ENCODE measurements at regions not wholly inside any gene's neighbourhood (a gene's known extent, or its start where the extent isn't known, plus 50 kb on each side); places are given as distances from the start of the nearest gene placed in this dataset.
"Not testable (repeated sequence)": the region's sequence is repeated elsewhere in the genome, so short reads cannot be mapped to it uniquely, and the experiment has no call there.

GRCh38 chr9:97153967-97154366 lies 115.0 kb upstream of the CTSV start:
- no peak overlapping the region for H3K9ac ChIP-seq
- no peak for DNase-seq
- no peaks in the 10 kb centered on the region for H3K36me3 ChIP-seq (ENCODE audit: low read depth)
- H3K9me3 ChIP-seq (ENCODE audit: low read depth), result no peaks in the 10 kb centered on the region
- H3F3A ChIP-seq (ENCODE audit: insufficient read depth), result no peaks in the 10 kb centered on the region
- WGBS, 2 experiments (ENCODE audit: low coverage in 1 of 2, low lambda C conversion rate in 2 of 2, missing lambda C conversion rate in 2 of 2), result 29 to 42% methylated on average over 6 of the region's 6 CpGs
- no peaks in the 10 kb centered on the region for H3K27me3 ChIP-seq (replicated peaks; ENCODE audit: insufficient read depth)
- no peaks in the 10 kb centered on the region for H3K9me2 ChIP-seq (ENCODE audit: insufficient read depth)
- H3K4me1 ChIP-seq (ENCODE audit: insufficient read depth), result no peaks in the 10 kb centered on the region
- no peak overlapping the region for H3K27ac ChIP-seq
- in situ Hi-C loops (cut with MboI), result no loop called here
- no peaks in the 10 kb centered on the region for H4K20me1 ChIP-seq (ENCODE audit: insufficient read depth)
- H3K4me2 ChIP-seq (ENCODE audit: unreplicated experiment), result no peak overlapping the region
- H3K79me2 ChIP-seq (ENCODE audit: insufficient read depth), result no peaks in the 10 kb centered on the region
- TF ChIP-seq EZH2phosphoT487 (IDR thresholded peaks at IDR 0.05; ENCODE audit: insufficient read depth, low read depth) (no peak), EZH2 (IDR thresholded peaks at IDR 0.05; ENCODE audit: insufficient read depth, poor library complexity, severe bottlenecking) (no peak)
- H3K4me3 ChIP-seq, result no peak overlapping the region
- H2AFZ ChIP-seq, result no peak overlapping the region

- in situ Hi-C loops (cut with MboI); DNase-seq; H3K9me3 ChIP-seq (ENCODE audit: low read depth); H4K20me1 ChIP-seq (ENCODE audit: insufficient read depth); H3K27me3 ChIP-seq (replicated peaks; ENCODE audit: insufficient read depth); H3K79me2 ChIP-seq (ENCODE audit: insufficient read depth); H2AFZ ChIP-seq; H3K9ac ChIP-seq; H3F3A ChIP-seq (ENCODE audit: insufficient read depth); H3K4me2 ChIP-seq (ENCODE audit: unreplicated experiment); H3K36me3 ChIP-seq (ENCODE audit: low read depth); H3K4me1 ChIP-seq (ENCODE audit: insufficient read depth); H3K27ac ChIP-seq; H3K4me3 ChIP-seq; H3K9me2 ChIP-seq (ENCODE audit: insufficient read depth): not testable (repeated sequence)
- WGBS, 2 experiments (ENCODE audit: low coverage in 1 of 2, low lambda C conversion rate in 2 of 2, missing lambda C conversion rate in 2 of 2), result 30 to 38% methylated on average over 3 to 5 of the region's 5 CpGs
These were observed 114.2 kb upstream of the CTSV start for GRCh38 chr9:97153160-97153559.

- H3K4me3 ChIP-seq; DNase-seq; H3K27ac ChIP-seq; H3K9me2 ChIP-seq (ENCODE audit: insufficient read depth); H4K20me1 ChIP-seq (ENCODE audit: insufficient read depth); H2AFZ ChIP-seq; H3K27me3 ChIP-seq (replicated peaks; ENCODE audit: insufficient read depth); H3K9ac ChIP-seq; H3K4me1 ChIP-seq (ENCODE audit: insufficient read depth); H3K79me2 ChIP-seq (ENCODE audit: insufficient read depth); in situ Hi-C loops (cut with MboI); H3K9me3 ChIP-seq (ENCODE audit: low read depth); H3F3A ChIP-seq (ENCODE audit: insufficient read depth); H3K4me2 ChIP-seq (ENCODE audit: unreplicated experiment); H3K36me3 ChIP-seq (ENCODE audit: low read depth): not testable (repeated sequence)
- 27 to 48% methylated on average over 2 of the region's 2 CpGs for WGBS, 2 experiments (ENCODE audit: low coverage in 1 of 2, low lambda C conversion rate in 2 of 2, missing lambda C conversion rate in 2 of 2)
These were observed 111.5 kb upstream of the CTSV start for GRCh38 chr9:97150471-97150870.

GRCh38 chr9:97148428-97148827 lies 109.5 kb upstream of the CTSV start:
- WGBS, 2 experiments (ENCODE audit: low coverage in 1 of 2, low lambda C conversion rate in 2 of 2, missing lambda C conversion rate in 2 of 2), result 15 to 28% methylated on average over 3 of the region's 3 CpGs
- H3K9me2 ChIP-seq (ENCODE audit: insufficient read depth); H3K36me3 ChIP-seq (ENCODE audit: low read depth); H3F3A ChIP-seq (ENCODE audit: insufficient read depth); H4K20me1 ChIP-seq (ENCODE audit: insufficient read depth); H3K79me2 ChIP-seq (ENCODE audit: insufficient read depth); H2AFZ ChIP-seq; H3K9me3 ChIP-seq (ENCODE audit: low read depth); H3K4me1 ChIP-seq (ENCODE audit: insufficient read depth); H3K27me3 ChIP-seq (replicated peaks; ENCODE audit: insufficient read depth); H3K4me3 ChIP-seq; H3K9ac ChIP-seq; in situ Hi-C loops (cut with MboI); H3K4me2 ChIP-seq (ENCODE audit: unreplicated experiment); DNase-seq; H3K27ac ChIP-seq: not testable (repeated sequence)

- in situ Hi-C loops (cut with MboI); H3K79me2 ChIP-seq (ENCODE audit: insufficient read depth); H3K4me1 ChIP-seq (ENCODE audit: insufficient read depth); H3K4me2 ChIP-seq (ENCODE audit: unreplicated experiment); H3F3A ChIP-seq (ENCODE audit: insufficient read depth); H3K9me2 ChIP-seq (ENCODE audit: insufficient read depth); H2AFZ ChIP-seq; DNase-seq; H3K9ac ChIP-seq; H4K20me1 ChIP-seq (ENCODE audit: insufficient read depth); H3K4me3 ChIP-seq; H3K27me3 ChIP-seq (replicated peaks; ENCODE audit: insufficient read depth); H3K36me3 ChIP-seq (ENCODE audit: low read depth); H3K27ac ChIP-seq; H3K9me3 ChIP-seq (ENCODE audit: low read depth): not testable (repeated sequence)
These were observed 106.7 kb upstream of the CTSV start for GRCh38 chr9:97145680-97146079.
